ENCODE measurements at regions not wholly inside any gene's neighbourhood (a gene's known extent, or its start where the extent isn't known, plus 50 kb on each side); places are given as distances from the start of the nearest gene placed in this dataset.

- TF ChIP-seq, protein P1, sequence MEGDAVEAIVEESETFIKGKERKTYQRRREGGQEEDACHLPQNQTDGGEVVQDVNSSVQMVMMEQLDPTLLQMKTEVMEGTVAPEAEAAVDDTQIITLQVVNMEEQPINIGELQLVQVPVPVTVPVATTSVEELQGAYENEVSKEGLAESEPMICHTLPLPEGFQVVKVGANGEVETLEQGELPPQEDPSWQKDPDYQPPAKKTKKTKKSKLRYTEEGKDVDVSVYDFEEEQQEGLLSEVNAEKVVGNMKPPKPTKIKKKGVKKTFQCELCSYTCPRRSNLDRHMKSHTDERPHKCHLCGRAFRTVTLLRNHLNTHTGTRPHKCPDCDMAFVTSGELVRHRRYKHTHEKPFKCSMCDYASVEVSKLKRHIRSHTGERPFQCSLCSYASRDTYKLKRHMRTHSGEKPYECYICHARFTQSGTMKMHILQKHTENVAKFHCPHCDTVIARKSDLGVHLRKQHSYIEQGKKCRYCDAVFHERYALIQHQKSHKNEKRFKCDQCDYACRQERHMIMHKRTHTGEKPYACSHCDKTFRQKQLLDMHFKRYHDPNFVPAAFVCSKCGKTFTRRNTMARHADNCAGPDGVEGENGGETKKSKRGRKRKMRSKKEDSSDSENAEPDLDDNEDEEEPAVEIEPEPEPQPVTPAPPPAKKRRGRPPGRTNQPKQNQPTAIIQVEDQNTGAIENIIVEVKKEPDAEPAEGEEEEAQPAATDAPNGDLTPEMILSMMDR (conservative IDR thresholded peaks at IDR 0.05): no peak
- H3K9me3 Mint-ChIP-seq: no peaks in the 10 kb centered on the region
- no peak for DNase-seq (ENCODE audit: extremely low spot score, unreplicated experiment)
- H3K4me1 Mint-ChIP-seq (ENCODE audit: unreplicated experiment): no peaks in the 10 kb centered on the region
- no peak overlapping the region for H3K4me3 Mint-ChIP-seq
- no peaks in the 10 kb centered on the region for H3K36me3 Mint-ChIP-seq
- H3K27ac Mint-ChIP-seq: no peak overlapping the region
- H3K27me3 Mint-ChIP-seq: peaks cover 7% of the 10 kb centered on the region
Observed at GRCh38 chr1:69290291-69290690, 277.4 kb upstream of the LRRC7 start.

DNA sequence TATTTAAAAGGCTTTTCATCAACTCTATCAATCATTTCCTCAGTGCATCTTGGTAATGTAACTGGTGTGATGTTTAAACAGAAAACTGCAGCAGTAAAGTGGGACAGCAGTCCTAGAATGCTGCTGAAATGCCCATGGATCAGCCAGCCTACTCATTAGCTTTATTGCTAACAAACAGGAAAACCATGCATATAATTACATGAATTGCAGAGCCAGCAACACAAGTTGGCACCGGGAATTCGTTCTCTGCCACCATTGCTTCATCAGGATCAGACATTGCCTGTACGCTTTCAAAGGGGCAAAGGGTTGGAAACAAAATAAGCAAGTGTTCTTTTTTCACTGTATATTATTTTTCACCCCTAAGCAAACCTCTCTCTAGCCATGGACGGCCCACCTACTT is 276.2 kb upstream of the LRRC7 start:
- no peak overlapping the region for H3K27ac Mint-ChIP-seq

GRCh38 chr1:69292833-69293232 is 274.9 kb upstream of the LRRC7 start:
- H3K36me3 Mint-ChIP-seq: no peaks in the 10 kb centered on the region
- H3K27ac Mint-ChIP-seq: no peak overlapping the region
- no peak for DNase-seq (ENCODE audit: extremely low spot score, unreplicated experiment)
- H3K9me3 Mint-ChIP-seq: no peaks in the 10 kb centered on the region
- no peak overlapping the region for H3K4me3 Mint-ChIP-seq
- H3K4me1 Mint-ChIP-seq (ENCODE audit: unreplicated experiment): no peaks in the 10 kb centered on the region
- TF ChIP-seq, protein P1 (conservative IDR thresholded peaks at IDR 0.05): no peak
- no peaks in the 10 kb centered on the region for H3K27me3 Mint-ChIP-seq

More for the DNA sequence above, 276.2 kb upstream of the LRRC7 start:
- TF ChIP-seq, protein P1 (conservative IDR thresholded peaks at IDR 0.05): no peak
- DNase-seq (ENCODE audit: extremely low spot score, unreplicated experiment): no peak
- H3K4me1 Mint-ChIP-seq (ENCODE audit: unreplicated experiment): no peaks in the 10 kb centered on the region
- H3K9me3 Mint-ChIP-seq: no peaks in the 10 kb centered on the region
- no peak overlapping the region for H3K4me3 Mint-ChIP-seq
- peaks cover 4% of the 10 kb centered on the region for H3K27me3 Mint-ChIP-seq
- H3K36me3 Mint-ChIP-seq: no peaks in the 10 kb centered on the region

GRCh38 chr1:69294171-69294570 is 273.6 kb upstream of the LRRC7 start:
- Mint-ChIP-seq H3K9me3 (no peaks in the 10 kb centered on the region), H3K4me3 (no peak overlapping the region), H3K27me3 (no peaks in the 10 kb centered on the region), H3K4me1 (ENCODE audit: unreplicated experiment) (no peaks in the 10 kb centered on the region), H3K36me3 (no peaks in the 10 kb centered on the region), H3K27ac (no peak overlapping the region)
- TF ChIP-seq, protein P1 (conservative IDR thresholded peaks at IDR 0.05): no peak
- DNase-seq (ENCODE audit: extremely low spot score, unreplicated experiment): no peak

GRCh38 chr1:69295265-69295664 is 272.5 kb upstream of the LRRC7 start:
- Mint-ChIP-seq H3K36me3 (no peaks in the 10 kb centered on the region), H3K4me3 (no peak overlapping the region), H3K27me3 (no peaks in the 10 kb centered on the region), H3K9me3 (no peaks in the 10 kb centered on the region), H3K4me1 (ENCODE audit: unreplicated experiment) (no peaks in the 10 kb centered on the region), H3K27ac (no peak overlapping the region)
- DNase-seq (ENCODE audit: extremely low spot score, unreplicated experiment): no peak
- TF ChIP-seq, protein P1 (conservative IDR thresholded peaks at IDR 0.05): no peak

GRCh38 chr1:69305621-69306020 is 262.1 kb upstream of the LRRC7 start:
- no peak overlapping the region for H3K4me3 Mint-ChIP-seq
- H3K27me3 Mint-ChIP-seq: no peaks in the 10 kb centered on the region
- DNase-seq (ENCODE audit: extremely low spot score, unreplicated experiment): no peak
- H3K36me3 Mint-ChIP-seq: no peaks in the 10 kb centered on the region
- H3K4me1 Mint-ChIP-seq (ENCODE audit: unreplicated experiment): no peaks in the 10 kb centered on the region
- TF ChIP-seq, protein P1 (conservative IDR thresholded peaks at IDR 0.05): no peak
- H3K9me3 Mint-ChIP-seq: no peaks in the 10 kb centered on the region
- no peak overlapping the region for H3K27ac Mint-ChIP-seq
